ENCODE measurements at regions not wholly inside any gene's neighbourhood (a gene's known extent, or its start where the extent isn't known, plus 50 kb on each side); places are given as distances from the start of the nearest gene placed in this dataset.

GRCh38 chr11:71383461-71383860, 64.7 kb downstream of the DHCR7 start:
- no peak overlapping the region for H3K27ac ChIP-seq
- no peak for TF ChIP-seq CTCF (conservative IDR thresholded peaks at IDR 0.05)

- H3K27ac ChIP-seq: no peak overlapping the region
These were observed 66.2 kb downstream of the DHCR7 start for GRCh38 chr11:71381781-71382505.

GRCh38 chr11:71379701-71380100, 68.5 kb downstream of the DHCR7 start:
- no peak overlapping the region for H3K27ac ChIP-seq
- TF ChIP-seq CTCF (conservative IDR thresholded peaks at IDR 0.05): no peak

More at GRCh38 chr11:71381781-71382505, 66.2 kb downstream of the DHCR7 start:
- TF ChIP-seq CTCF (conservative IDR thresholded peaks at IDR 0.05): no peak

- no peak for TF ChIP-seq CTCF (conservative IDR thresholded peaks at IDR 0.05)
- H3K27ac ChIP-seq: no peak overlapping the region
These were observed 74.3 kb downstream of the DHCR7 start for GRCh38 chr11:71373791-71374454.

GRCh38 chr11:71372693-71373657, 75.2 kb downstream of the DHCR7 start:
- TF ChIP-seq CTCF (conservative IDR thresholded peaks at IDR 0.05): peak; percentile 83

GRCh38 chr11:71371674-71372069, 76.5 kb downstream of the DHCR7 start:
- no peak overlapping the region for H3K27ac ChIP-seq
- no peak for TF ChIP-seq CTCF (conservative IDR thresholded peaks at IDR 0.05)

More at GRCh38 chr11:71372693-71373657, 75.2 kb downstream of the DHCR7 start:
- no peak overlapping the region for H3K27ac ChIP-seq

Measured in VCaP (cell line).